GM18519 (cell line): ENCODE measurements at regions not wholly inside any gene's neighbourhood (a gene's known extent, or its start where the extent isn't known, plus 50 kb on each side); places are given as distances from the start of the nearest gene placed in this dataset.

ENCODE experiments used
- ATAC-seq: cut with Tn5 transposase; IDR thresholded peaks from one replicate; pipeline ENCODE4 v1.9.1; 2021; ENCODE audit warnings: mild to moderate bottlenecking, moderate library complexity; ENCODE audit not compliant: unreplicated experiment, low FRiP score

DNA sequence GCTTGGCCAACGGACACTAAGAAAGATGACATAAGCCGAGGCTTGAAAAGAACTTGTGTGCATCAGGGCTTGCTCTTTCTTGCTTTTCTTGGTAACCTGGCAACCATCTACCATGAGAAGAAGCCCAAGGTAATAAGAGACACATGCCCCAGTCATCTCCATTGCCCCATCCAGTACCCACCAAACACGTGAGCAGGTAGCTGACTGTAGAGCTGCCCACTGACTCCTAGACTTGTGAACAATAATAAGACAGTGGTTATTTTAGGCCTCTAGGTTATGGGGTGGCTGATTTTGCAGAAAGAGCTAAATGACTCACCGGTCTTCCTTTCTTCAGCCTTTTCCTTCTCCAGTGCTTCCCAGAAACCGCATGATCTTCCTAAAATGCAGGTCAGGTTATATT is 105.0 kb upstream of the JUN start:
- ATAC-seq: no peak

DNA sequence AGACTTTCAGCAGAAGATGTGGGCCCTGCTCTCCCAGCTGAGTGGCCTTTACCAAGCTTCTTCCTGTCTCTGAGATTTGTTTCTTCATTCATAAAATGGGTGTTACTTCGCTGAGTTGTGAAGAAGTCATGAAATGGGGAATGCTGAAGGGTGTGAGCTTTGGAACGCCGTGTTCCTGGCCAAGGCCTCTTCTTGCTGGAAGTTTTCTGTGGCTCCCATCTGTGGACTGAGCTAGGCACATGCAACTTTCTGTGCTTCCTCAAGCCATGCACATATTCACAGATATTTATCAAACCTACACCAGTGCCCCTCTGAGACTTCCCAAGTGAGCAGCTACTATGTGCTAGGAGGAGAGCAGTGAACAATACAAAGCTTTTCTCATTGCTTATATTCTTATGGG is 106.3 kb upstream of the JUN start:
- no peak for ATAC-seq

DNA sequence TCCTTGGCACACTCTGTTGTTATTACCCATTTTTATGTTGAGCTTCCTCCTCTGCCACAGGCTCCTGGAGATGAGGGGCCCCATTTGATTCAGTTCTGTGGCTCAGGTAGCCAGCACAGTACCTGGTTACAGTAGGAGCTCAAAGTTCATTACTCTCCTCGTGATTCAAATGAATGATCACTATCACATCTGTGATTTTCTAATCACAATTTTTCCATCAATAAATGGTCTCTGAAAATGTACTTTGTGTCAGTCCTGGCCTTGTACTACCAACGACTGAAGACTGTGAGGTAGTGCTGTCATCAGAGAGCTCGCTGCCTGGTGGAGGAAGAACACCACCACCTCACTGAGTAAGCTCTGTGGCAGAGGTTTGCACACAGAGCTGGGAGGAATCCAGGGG is 106.8 kb upstream of the JUN start:
- ATAC-seq: no peak

DNA sequence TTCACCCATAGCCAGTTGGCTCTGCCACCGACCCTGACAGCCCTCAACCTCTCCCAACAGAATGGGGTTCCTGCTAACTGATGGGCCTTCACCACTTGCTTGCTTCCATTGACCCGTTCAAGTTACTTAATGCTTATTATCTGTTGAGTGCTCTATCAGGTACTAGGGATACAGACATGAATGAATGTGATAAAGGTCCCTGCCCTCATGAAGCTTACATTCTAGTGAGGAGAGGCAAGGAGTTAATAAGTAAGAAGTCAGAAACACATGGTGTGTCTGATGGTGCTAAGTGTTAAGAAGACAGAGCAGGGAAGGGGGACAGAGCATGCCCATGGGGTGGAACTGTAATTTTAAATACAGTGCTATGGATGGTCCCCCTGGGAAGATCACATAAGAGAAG is 107.5 kb upstream of the JUN start:
- no peak for ATAC-seq

DNA sequence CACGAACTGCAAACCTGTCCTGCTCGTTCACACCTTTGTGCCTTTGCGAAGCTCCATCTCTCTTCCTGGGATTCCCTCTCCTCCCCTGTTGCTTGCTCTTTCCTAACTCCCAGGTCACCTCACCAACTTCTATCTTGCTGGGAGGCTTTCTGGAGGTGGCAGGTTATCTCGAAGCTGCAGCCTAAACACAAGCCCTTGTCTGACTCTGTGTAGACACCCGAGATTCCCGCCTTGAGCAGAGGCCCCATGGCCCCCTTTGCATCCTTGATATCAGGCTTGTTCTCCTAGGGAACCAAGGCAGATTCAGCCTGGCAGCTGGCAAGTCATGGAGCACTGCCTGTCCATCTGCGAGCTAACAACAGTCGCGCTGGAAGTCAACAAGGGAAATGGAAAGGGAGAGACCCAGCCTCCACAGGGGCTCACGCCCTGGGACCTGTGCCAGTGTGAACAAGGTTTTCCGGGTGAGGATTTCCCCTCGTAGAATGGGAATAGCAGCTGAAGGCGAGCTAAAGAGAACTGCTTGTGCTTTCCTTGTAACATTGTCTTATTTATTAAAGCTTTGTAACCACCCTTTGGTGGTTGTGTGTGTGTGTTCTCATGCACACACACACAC is 109.5 kb upstream of the JUN start:
- ATAC-seq: no peak

DNA sequence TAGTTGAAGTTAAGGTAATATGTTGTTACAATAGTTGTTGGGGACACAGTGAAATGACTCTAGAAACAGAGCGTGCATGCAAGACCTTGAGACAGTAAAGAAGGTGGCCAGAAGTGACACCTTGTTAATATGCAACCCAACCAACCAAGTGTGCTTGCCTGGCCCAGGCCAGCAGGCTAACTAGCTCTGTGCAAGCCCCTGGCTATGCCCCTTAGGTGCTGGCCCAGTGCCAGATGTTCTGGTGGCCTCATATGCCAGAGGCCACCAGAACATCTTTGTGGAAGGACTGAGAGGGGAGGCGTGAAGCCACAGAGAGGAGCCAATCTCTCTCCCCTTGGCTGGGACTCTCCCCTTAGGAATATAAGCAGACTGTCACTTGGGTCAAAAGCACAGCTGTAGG is 111.2 kb upstream of the JUN start:
- no peak for ATAC-seq

DNA sequence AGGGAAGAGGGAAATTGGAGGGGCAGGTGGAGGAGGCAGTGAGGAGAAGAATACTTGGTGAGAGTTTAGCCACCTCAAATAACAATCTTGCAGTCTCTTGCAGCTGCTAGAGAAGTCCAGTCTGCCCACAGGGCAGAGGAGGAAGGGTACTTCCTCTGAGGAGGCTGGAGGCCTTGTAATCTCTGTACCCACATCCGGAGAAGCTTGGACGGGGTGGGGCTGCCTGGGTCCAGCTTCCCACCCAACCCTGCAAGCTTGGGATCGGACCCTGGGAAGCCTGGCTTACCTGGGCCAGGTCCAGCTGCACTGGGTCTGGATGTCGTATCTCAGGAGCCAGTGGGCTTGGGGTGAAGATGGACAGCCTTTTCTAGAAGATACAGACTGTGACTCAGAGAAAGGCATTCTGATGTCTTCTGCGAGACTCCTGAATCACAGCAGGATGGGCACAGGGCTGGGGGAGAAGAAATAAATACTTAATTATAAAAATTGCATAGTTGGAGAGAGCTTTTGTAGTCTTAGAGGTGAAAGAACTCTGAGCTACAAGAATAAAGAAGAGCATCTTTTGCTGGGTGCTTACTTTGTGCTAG is 111.8 kb upstream of the JUN start:
- ATAC-seq: no peak

DNA sequence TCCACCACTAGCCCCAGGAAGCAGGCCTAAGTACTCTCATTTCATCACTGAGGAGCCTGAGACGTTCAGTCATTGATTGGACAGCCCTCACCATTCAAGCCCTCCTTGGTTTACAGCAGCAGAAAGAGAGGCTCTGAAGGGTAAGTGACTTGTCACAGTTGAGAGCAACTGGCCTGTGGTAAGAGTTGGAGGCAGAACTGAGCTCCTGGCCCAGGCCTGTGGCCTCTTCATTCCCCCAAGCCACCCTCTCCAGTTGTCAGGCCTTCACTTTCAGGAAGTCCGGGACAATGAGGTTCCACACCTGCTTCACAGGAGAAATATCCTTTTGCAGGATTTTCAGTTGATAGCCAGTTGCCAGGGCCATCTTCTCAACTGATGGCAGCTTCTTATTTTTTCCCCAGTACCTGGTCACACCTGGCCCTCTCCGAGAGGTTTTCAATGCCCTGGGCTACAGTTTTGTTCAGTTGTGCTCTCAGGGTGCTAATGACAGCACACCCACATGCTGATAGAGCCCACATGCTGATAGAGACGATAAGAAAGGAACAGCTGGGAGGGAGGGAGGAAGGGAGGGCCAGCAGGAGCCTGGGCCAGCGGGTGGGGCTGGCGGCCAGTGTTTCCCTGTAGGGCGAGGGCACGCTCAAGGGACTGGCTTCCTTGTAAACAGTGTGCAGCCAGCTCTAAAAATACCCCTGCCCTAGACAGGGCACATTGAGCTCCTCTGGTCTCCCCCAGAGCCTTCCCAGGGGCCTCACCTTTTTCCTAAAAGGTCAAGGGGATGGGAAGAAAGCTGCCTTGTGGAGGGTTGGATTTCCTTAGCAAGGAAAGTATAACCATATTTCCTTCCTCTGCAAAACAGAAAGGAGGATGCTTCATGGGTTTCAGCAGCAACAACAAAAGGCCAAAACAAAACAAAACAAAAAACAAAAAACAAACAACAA is 112.7 kb upstream of the JUN start:
- ATAC-seq: no peak

DNA sequence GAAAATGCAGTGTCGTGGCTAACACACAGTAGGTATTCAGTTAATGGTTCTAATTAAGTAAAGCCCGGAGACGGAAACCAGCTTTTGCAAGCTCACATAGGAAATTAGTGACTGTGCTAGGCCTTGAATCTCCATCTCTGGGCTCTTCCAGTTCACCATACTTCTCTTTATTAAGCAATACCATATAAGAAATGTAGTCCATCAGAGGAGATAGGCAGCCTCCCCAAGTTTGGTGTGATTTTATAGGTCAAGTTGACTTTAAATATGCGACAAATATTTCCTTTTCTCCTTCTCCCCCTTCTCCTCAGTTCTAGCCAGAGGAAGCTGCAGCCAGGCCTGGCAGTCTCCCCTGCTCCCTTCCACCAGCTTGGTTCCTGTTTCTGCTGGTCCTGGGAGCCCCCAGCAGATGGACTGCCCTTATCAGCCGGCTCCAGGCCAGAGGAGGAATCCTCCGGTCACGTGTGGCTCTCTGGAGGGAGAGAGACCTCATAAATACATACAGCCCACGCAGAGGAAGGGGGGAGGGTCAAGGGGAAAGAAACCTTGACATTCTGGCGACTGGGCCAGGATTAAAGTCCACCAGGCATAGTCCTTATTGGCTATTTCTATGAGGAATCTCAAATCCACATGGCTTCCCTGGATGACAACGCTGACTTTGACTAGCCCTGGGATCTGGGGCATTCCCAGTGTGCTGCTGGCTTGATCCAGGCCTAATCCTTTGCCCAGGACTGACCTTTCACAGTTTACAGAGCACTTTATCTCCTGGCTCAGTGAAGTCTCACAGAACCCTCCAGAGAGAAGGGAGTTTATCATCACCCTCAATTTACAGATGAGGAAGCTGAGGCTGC is 115.1 kb upstream of the JUN start:
- ATAC-seq: no peak

DNA sequence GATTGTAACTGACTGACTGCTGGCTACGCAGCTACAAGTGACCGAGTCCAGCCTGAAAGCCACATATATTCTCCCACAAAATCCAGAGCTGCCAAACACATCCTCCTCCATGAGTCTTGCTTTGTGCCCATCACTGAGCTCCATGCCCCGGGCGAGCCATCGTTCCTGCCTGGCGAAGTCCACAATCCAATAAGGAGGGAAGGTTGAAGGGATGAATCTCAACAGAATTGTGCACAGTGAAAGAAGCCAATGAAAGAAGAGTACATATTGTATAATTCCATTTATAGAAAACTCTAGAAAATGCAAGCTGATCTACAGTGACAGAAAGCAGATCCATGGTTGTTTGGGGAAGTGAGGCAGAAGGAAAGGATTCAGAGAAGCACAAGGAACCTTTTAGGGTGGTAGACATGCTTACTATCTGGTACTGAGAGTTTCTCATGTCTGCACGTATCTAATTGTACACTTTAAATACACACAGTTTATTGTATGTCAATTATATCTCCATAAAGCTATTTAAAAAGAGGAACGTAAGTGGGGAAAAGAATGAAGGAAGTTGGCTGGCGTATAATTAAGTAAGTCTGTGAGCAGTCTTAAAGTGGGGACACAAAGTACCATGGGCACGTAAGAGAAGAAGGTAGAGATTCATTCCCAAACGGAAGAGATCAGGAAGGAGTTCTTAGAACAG is 115.9 kb upstream of the JUN start:
- no peak for ATAC-seq

DNA sequence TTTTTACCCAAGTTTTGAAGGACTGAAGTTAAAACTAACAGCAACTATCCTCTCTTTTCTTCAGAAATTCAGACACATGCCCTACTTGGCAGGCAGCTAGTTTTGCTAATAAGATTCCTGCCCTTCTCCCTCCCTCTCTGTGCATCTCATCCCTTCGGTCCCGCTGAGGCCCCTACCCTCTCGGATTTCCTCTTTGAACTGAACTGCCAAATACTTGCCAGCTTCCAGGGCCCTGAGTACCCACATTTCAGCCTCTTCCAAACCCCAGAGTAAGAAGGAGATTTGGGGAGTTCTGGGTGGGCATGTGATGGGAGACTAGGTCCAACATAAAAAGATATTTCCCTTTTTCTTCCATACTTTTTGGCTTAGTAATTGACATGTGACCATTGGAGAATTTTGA is 116.5 kb upstream of the JUN start:
- ATAC-seq: no peak

DNA sequence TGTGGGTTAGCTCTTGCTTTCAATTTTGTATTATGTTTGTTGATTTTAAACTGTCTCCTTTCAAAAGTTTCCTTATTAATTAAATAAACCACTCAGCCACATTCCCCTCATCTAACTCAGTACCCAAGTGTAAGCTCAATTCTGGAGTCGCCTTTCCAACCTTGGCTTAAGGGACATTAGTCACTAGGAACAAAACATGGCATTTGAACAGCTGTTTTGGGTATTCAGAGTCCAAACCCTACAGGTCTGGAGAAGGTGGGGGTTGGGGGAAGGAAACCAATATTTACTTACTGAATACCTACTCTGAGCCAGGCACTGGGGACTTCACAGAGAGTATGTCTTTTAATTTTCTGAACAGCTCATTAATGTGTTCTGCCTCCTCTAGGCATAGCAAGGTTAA is 117.2 kb upstream of the JUN start:
- ATAC-seq: no peak

DNA sequence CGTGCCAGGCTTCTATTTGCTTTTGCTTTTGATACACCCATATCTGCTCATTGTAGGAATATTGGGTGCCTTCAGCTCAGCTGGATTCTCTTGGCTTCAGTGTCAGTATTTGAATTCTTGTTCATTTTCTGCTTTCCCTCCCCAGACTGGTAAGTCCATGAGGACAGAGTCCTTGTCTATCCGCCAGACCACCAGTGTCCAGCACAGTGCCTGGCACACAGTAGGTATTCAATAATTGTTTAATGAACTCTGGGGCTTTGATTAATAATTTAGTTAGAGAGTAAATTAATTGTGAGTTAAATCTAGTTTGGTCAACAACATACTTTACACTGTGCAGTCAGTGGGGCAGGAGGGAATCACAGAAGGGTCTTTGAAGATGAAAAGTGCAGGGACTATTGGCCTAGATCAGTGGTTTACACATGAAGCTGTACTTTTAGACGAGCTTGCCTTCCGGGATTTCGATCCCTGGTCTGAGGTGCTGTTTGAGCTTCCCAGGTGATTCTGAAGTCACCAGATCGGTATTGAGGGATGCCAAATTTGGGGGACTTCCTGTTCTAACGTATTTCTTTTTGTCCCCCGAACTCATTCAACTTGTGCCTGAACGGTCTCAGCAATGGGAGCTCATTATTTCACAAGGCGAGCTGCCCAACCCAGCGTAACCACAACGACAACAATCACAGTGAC is 119.1 kb upstream of the JUN start:
- ATAC-seq: no peak

DNA sequence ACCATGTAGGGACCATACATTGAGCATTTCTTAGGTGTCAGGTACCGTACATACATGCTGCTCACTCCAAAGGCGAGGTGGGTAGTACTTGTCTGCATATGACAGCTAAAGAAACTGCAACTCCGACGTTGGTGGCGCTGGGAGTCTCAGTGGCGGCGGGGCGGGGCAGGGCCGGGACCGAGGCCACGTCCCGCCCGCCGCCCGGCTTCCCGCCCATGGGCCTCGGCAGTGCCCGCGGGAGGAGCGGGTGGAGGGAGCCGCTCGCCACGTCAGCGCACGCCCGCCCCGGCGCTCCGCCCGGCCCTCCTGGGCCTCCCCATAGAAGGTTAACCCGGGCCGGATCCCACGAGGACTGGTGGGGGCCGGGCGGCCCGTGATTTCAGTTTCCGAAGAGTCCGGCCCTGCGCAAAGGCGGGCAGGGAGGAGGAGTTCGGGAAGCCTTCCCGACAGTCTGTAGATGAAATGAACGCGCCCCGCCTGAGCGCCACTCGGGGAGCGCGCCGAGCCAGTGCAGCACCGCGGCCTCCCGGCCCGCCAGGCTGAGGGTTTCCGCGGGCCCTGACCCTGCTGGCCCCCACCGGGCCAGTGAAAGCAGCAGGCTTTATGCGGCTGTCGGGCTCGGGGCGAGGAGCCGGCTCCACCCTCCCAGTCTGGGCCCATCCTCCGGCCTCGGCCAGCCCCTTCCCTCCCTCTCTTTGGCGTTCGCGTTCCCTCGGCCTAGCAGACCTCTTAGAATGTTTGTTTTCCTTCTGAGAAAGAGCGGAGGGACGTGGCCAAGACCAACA is 119.9 kb upstream of the JUN start:
- ATAC-seq: peak; percentile 82

DNA sequence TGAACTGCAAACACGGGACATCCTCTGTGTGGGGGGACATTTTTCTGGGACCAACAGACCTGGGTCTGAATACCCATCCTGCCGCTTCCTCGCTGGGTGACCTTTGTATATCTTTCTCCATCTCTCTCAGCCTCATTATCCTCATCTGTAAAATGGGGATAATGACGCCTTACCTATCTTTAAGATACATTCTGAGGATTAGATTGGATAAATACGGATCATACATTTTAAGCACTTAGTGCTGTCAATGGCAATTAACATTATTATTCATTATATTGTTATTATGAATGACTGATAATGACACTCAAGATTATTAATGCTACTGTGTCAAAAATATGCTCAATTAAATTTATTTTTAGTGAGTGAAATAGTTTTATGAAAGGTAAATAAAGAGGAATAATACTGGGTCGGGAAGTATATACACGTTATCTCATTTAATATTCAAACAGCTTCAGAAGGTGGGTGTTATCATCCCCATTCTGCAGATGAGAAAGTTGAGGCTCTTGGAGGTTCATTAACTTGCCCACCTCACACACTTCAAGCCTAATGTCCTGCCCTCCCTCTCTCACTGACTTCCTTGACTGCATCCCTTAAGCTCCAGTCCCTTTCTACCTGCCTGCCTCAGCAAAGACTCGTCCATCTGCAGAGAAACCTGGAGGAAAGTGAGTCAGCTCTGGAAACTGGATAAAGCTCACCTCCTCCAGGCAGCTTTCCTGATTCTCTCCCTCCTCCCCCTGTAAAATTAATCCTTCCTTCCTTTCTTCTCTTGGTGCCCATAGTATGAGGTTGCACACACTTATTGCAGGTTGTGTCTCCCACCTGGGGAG is 120.7 kb upstream of the JUN start:
- no peak for ATAC-seq

DNA sequence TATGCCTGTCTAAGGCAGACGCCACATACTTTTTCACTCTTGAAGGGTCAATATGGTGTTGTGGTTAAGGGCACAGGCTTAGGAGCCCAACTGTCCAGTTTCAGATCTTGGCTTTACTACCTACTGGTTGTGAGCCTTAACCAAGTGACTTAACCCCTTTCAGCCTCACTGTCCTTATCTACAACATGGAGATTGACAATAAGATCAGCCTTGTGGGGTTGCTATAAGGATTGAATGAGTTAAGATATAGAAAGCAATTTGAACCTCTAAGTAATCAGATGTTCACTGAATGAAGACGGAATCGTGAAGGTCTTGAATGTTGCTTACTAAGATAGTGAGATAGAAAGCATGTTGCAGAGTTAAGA is 121.3 kb upstream of the JUN start:
- ATAC-seq: no peak

DNA sequence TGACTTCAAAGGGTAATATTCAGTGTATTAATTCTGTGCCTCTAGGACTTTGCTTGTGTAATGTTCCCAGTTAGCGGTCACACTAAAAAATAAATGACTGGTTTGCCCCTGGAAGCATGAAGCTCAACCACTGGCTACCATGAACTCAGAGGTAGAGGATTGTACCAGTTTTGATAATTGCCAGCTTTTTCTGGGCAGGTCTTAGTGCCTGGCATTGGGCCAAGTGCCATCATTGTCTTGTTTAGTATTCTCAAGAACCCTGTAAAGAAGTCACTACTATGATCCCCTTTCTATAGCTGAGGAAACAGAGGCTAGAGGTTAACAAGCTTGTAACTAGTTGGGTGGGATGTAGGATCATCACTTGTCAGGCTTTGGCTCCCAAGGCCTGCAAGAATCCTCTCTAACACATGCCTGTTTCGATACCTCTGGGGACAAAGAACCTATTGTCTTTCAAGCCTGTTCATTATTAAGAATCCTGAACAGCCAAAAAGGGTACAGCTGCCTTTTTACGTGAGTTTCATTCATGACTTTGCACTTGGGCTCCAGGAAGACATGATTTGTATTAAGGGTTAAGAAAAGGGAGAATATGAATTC is 121.9 kb upstream of the JUN start:
- ATAC-seq: no peak

DNA sequence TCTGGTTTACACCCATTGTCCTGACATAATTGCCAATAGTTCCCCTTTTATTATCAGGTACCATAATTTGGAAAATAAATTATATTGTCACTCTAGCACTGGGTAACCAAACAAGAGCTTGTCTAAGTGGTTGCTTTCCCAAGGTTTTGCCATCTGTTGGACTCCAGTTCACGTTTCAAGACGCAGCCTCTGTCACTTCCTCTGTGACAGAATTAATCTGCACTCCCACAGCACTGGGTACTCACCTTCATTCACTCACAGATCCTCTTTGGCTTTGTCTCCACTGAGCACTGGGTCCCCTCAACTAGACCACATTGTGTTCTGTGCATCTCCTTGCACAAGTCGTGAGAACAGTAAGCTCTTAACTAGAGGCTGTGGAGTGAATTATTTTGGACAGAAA is 123.6 kb upstream of the JUN start:
- ATAC-seq: no peak
